ENCODE measurements at regions not wholly inside any gene's neighbourhood (a gene's known extent, or its start where the extent isn't known, plus 50 kb on each side); places are given as distances from the start of the nearest gene placed in this dataset.

DNA sequence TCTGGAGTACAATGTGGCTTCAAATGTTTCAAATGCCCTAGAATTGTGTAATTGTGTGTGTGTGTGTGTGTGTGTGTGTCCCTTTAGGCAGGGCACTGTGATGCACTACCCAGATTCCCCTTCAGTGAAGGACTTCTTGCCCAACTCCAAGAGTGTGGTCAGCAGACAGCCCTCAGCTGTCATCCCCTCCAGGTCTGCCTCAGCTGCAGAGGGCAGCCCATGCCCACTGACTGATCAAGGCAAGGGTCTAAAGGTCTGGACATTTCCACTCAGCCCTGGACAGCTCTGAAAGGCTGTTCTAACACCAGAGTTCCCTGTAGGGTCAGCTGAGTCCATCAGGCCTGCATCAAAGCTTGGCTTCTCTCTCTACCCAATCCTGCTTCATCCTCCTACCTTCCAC lies 83.9 kb upstream of the USP9X start:
- peak overlapping the region in 1 of 7 donors; percentile 38 for H3K27ac Mint-ChIP-seq
- no peaks in the 10 kb centered on the region for H3K79me2 ChIP-seq (ENCODE audit: insufficient read depth, low read length)
- H3K9ac ChIP-seq (ENCODE audit: insufficient read depth, low read length, poor library complexity, severe bottlenecking): no peak overlapping the region
- H3K4me1 Mint-ChIP-seq: peaks cover 20% of the 10 kb centered on the region
- H3K4me3 ChIP-seq (replicated peaks in 1 of 3; ENCODE audit: low read depth in 2 of 3, low read length in 3 of 3): no peak overlapping the region
- peaks cover 3 to 19% (median 5%) of the 10 kb centered on the region in 3 donors for H3K27me3 Mint-ChIP-seq (ENCODE audit: low read depth in 3 of 3)
- H3K4me2 ChIP-seq (replicated peaks; ENCODE audit: extremely low read depth, low read length, poor library complexity, severe bottlenecking): no peak overlapping the region
- no peaks in the 10 kb centered on the region for H3K36me3 ChIP-seq (replicated peaks in 1 of 2; ENCODE audit: control insufficient read depth in 1 of 2, insufficient read depth in 2 of 2, low read length in 2 of 2)
- peaks cover 0 to 5% (median 0%) of the 10 kb centered on the region in 7 donors for H3K9me3 Mint-ChIP-seq
- H4K20me1 ChIP-seq (ENCODE audit: insufficient read depth, low read length): no peaks in the 10 kb centered on the region
- no peak overlapping the region for H3K27ac ChIP-seq (ENCODE audit: low read depth in 1 of 2, low read length in 2 of 2)
- peak in 1 of 3 donors; percentile 6 for DNase-seq
- peaks cover 0 to 2% of the 10 kb centered on the region in 2 donors for H3K36me3 Mint-ChIP-seq
- H3K4me3 Mint-ChIP-seq: no peak overlapping the region
- no peaks in the 10 kb centered on the region for H3K9me3 ChIP-seq (replicated peaks in 1 of 2; ENCODE audit: control insufficient read depth in 1 of 2, insufficient read depth in 1 of 2, low read length in 2 of 2)
- TF ChIP-seq, protein P1, sequence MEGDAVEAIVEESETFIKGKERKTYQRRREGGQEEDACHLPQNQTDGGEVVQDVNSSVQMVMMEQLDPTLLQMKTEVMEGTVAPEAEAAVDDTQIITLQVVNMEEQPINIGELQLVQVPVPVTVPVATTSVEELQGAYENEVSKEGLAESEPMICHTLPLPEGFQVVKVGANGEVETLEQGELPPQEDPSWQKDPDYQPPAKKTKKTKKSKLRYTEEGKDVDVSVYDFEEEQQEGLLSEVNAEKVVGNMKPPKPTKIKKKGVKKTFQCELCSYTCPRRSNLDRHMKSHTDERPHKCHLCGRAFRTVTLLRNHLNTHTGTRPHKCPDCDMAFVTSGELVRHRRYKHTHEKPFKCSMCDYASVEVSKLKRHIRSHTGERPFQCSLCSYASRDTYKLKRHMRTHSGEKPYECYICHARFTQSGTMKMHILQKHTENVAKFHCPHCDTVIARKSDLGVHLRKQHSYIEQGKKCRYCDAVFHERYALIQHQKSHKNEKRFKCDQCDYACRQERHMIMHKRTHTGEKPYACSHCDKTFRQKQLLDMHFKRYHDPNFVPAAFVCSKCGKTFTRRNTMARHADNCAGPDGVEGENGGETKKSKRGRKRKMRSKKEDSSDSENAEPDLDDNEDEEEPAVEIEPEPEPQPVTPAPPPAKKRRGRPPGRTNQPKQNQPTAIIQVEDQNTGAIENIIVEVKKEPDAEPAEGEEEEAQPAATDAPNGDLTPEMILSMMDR (IDR thresholded peaks at IDR 0.05): no peak
- H2AFZ ChIP-seq (ENCODE audit: insufficient read depth, low read depth, low read length, poor library complexity, severe bottlenecking): no peak overlapping the region
- peaks cover 17 to 23% of the 10 kb centered on the region in 2 donors for H3K4me1 ChIP-seq (ENCODE audit: control insufficient read depth in 1 of 2, insufficient read depth in 2 of 2, low read length in 2 of 2)
- intact Hi-C loops (cut with micrococcal nuclease): no loop called here
- H3K27me3 ChIP-seq (ENCODE audit: control insufficient read depth in 2 of 2, insufficient read depth in 2 of 2, low read length in 2 of 2): no peaks in the 10 kb centered on the region

- no peak overlapping the region for H3K4me3 ChIP-seq (replicated peaks in 1 of 3; ENCODE audit: low read depth in 2 of 3, low read length in 3 of 3)
- DNase-seq: no peak
- H3K9me3 ChIP-seq (replicated peaks in 1 of 2; ENCODE audit: control insufficient read depth in 1 of 2, insufficient read depth in 1 of 2, low read length in 2 of 2): no peaks in the 10 kb centered on the region
- peaks cover 15 to 20% of the 10 kb centered on the region in 2 donors for H3K4me1 ChIP-seq (ENCODE audit: control insufficient read depth in 1 of 2, insufficient read depth in 2 of 2, low read length in 2 of 2)
- H3K27me3 ChIP-seq (ENCODE audit: control insufficient read depth in 2 of 2, insufficient read depth in 2 of 2, low read length in 2 of 2): no peaks in the 10 kb centered on the region
- H2AFZ ChIP-seq (ENCODE audit: insufficient read depth, low read depth, low read length, poor library complexity, severe bottlenecking): no peak overlapping the region
- Mint-ChIP-seq H3K9me3 (peaks cover 0 to 2% (median 0%) of the 10 kb centered on the region in 7 donors), H3K36me3 (no peaks in the 10 kb centered on the region), H3K4me1 (peaks cover 19% of the 10 kb centered on the region), H3K27me3 (ENCODE audit: low read depth in 3 of 3) (peaks cover 6 to 15% (median 8%) of the 10 kb centered on the region in 3 donors), H3K27ac (no peak overlapping the region), H3K4me3 (no peak overlapping the region)
- no peak overlapping the region for H3K27ac ChIP-seq (ENCODE audit: low read depth in 1 of 2, low read length in 2 of 2)
- intact Hi-C loops (cut with micrococcal nuclease): no loop called here
- WGBS (ENCODE audit: insufficient coverage): 100% methylated on average over 2 of the region's 6 CpGs
- no peak overlapping the region for H3K9ac ChIP-seq (ENCODE audit: insufficient read depth, low read length, poor library complexity, severe bottlenecking)
- no peaks in the 10 kb centered on the region for H3K36me3 ChIP-seq (replicated peaks in 1 of 2; ENCODE audit: control insufficient read depth in 1 of 2, insufficient read depth in 2 of 2, low read length in 2 of 2)
- H3K79me2 ChIP-seq (ENCODE audit: insufficient read depth, low read length): no peaks in the 10 kb centered on the region
- TF ChIP-seq, protein P1 (IDR thresholded peaks at IDR 0.05): no peak
- no peak overlapping the region for H3K4me2 ChIP-seq (replicated peaks; ENCODE audit: extremely low read depth, low read length, poor library complexity, severe bottlenecking)
- no peaks in the 10 kb centered on the region for H4K20me1 ChIP-seq (ENCODE audit: insufficient read depth, low read length)
Observed at GRCh38 chrX:41002026-41002425, 83.2 kb upstream of the USP9X start.
